ENCODE measurements at regions not wholly inside any gene's neighbourhood (a gene's known extent, or its start where the extent isn't known, plus 50 kb on each side); places are given as distances from the start of the nearest gene placed in this dataset.

DNA sequence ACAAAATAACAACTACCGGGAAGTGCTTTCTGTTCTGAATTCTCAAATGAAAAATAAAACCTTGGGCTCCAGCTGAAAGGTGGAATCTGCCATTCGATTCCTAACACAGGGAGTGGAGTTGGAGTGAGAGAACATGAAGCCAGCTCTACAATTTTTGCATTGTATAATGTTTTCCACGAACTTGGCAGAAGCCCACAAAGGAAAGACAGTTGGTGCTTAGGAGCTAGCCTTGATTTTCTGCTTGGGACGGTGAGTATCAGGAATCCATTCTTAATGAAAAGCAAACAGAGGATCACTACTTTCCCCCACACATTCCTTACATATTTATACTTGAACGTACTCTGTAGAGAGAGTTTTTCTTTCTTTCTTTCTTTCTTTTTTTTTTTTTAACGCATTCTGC lies 74.2 kb upstream of the FBXL7 start:
- DNase-seq (ENCODE audit: low spot score), result no peak
- Histone ChIP-seq H3K36me3 (replicated peaks in 1 of 2; ENCODE audit: control insufficient read depth in 2 of 2, insufficient read depth in 2 of 2, low read length in 2 of 2) (no peaks in the 10 kb centered on the region), H3K4ac (ENCODE audit: low read length) (no peak overlapping the region), H3K4me1 (ENCODE audit: control insufficient read depth in 2 of 2, insufficient read depth in 1 of 2, low read depth in 1 of 2, low read length in 2 of 2) (no peaks in the 10 kb centered on the region), H3K27me3 (ENCODE audit: control insufficient read depth in 3 of 3, insufficient read depth in 3 of 3, low read depth in 1 of 3, low read length in 3 of 3) (no peaks in the 10 kb centered on the region), H4K8ac (ENCODE audit: low read depth, low read length) (no peak overlapping the region), H3K9me3 (replicated peaks in 1 of 2; ENCODE audit: control insufficient read depth in 2 of 2, insufficient read depth in 1 of 2, low read depth in 1 of 2, low read length in 2 of 2) (no peaks in the 10 kb centered on the region), H3K23ac (ENCODE audit: low read depth, low read length, poor library complexity) (no peak overlapping the region), H3K79me1 (ENCODE audit: low read depth, low read length) (no peaks in the 10 kb centered on the region), H2AK5ac (ENCODE audit: low read depth, low read length) (no peak overlapping the region), H3K14ac (ENCODE audit: low read length) (no peak overlapping the region), H2AFZ (ENCODE audit: low read length) (no peak overlapping the region), H2BK5ac (ENCODE audit: low read length) (no peak overlapping the region), H4K91ac (ENCODE audit: low read depth, low read length, poor library complexity) (no peak overlapping the region), H3K4me3 (ENCODE audit: low read length in 2 of 2) (no peak overlapping the region), H2BK12ac (ENCODE audit: low read length) (no peak overlapping the region), H2BK120ac (ENCODE audit: low read depth, low read length) (no peak overlapping the region), H3K9ac (ENCODE audit: low read depth, low read length, poor library complexity) (no peak overlapping the region), H3K18ac (ENCODE audit: low read length) (no peak overlapping the region), H3K4me2 (ENCODE audit: insufficient read depth, low read length, poor library complexity, severe bottlenecking) (no peak overlapping the region), H3K27ac (replicated peaks; ENCODE audit: low read length) (no peak overlapping the region), H2BK15ac (ENCODE audit: low read length) (no peak overlapping the region)
- WGBS, 2 donors (ENCODE audit: extremely low coverage in 2 of 2, insufficient read length in 2 of 2, insufficient replicate concordance in 1 of 2), result no CpG with 5 or more reads among the region's 6 CpGs

DNA sequence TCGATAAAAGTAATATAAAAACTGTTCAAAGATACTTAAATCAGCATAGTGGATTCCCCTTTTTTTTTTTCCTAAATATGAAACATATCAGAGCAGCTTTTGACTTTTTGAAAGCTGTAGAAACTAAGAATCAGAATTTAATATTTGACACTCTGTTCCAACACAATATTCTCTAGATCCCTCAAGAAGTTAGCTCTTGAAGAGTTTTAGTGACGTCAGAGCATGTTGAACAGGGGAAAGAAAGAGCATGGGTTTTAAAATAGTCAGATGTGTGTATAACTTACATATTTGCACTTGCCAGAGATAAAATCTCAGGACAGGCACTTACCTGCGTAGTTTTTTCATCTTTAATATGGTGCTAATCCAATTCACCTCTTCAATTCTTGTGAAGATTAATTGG lies 75.2 kb upstream of the FBXL7 start:
- Histone ChIP-seq H3K4me3 (ENCODE audit: low read length in 2 of 2) (no peak overlapping the region), H3K4me1 (ENCODE audit: control insufficient read depth in 2 of 2, insufficient read depth in 1 of 2, low read depth in 1 of 2, low read length in 2 of 2) (no peaks in the 10 kb centered on the region), H3K18ac (ENCODE audit: low read length) (no peak overlapping the region), H3K36me3 (replicated peaks in 1 of 2; ENCODE audit: control insufficient read depth in 2 of 2, insufficient read depth in 2 of 2, low read length in 2 of 2) (no peaks in the 10 kb centered on the region), H3K27me3 (ENCODE audit: control insufficient read depth in 3 of 3, insufficient read depth in 3 of 3, low read depth in 1 of 3, low read length in 3 of 3) (no peaks in the 10 kb centered on the region), H2AFZ (ENCODE audit: low read length) (no peak overlapping the region), H4K8ac (ENCODE audit: low read depth, low read length) (no peak overlapping the region), H2BK120ac (ENCODE audit: low read depth, low read length) (no peak overlapping the region), H4K91ac (ENCODE audit: low read depth, low read length, poor library complexity) (no peak overlapping the region), H3K4ac (ENCODE audit: low read length) (no peak overlapping the region), H2BK15ac (ENCODE audit: low read length) (no peak overlapping the region), H2BK5ac (ENCODE audit: low read length) (no peak overlapping the region), H3K27ac (replicated peaks; ENCODE audit: low read length) (no peak overlapping the region), H3K79me1 (ENCODE audit: low read depth, low read length) (no peaks in the 10 kb centered on the region), H3K4me2 (ENCODE audit: insufficient read depth, low read length, poor library complexity, severe bottlenecking) (no peak overlapping the region), H3K14ac (ENCODE audit: low read length) (no peak overlapping the region), H3K9ac (ENCODE audit: low read depth, low read length, poor library complexity) (no peak overlapping the region), H2BK12ac (ENCODE audit: low read length) (no peak overlapping the region), H3K9me3 (replicated peaks in 1 of 2; ENCODE audit: control insufficient read depth in 2 of 2, insufficient read depth in 1 of 2, low read depth in 1 of 2, low read length in 2 of 2) (no peaks in the 10 kb centered on the region), H3K23ac (ENCODE audit: low read depth, low read length, poor library complexity) (no peak overlapping the region), H2AK5ac (ENCODE audit: low read depth, low read length) (no peak overlapping the region)
- no CpG with 5 or more reads among the region's 3 CpGs for WGBS, 2 donors (ENCODE audit: extremely low coverage in 2 of 2, insufficient read length in 2 of 2, insufficient replicate concordance in 1 of 2)
- DNase-seq (ENCODE audit: low spot score), result no peak

DNA sequence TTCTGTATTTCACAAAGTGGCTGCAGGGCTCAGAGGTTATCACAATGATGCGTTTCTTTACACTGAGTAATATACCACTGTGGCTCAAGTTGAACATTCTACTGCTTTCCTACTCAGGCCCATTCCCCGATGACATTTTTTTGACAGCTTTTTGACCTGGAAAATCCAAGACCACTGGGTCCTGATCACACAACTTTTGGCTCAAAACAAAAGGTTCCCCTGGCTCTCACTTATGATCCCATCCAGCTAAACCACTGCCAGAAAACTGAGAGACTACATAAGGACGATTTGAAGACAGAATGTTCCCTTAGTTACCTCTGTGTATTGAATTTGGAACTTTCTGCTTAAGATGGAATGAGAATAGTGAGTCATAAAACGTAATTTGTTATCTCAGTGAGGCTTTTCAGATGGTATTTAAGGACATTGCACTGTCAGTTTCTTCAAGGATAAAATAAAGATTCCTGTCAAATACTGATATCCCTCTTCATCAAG lies 78.0 kb upstream of the FBXL7 start:
- no peak for DNase-seq (ENCODE audit: low spot score)
- no peak overlapping the region for H3K4me2 ChIP-seq (ENCODE audit: insufficient read depth, low read length, poor library complexity, severe bottlenecking)
- H3K4ac ChIP-seq (ENCODE audit: low read length), result no peak overlapping the region
- no peak overlapping the region for H2AK5ac ChIP-seq (ENCODE audit: low read depth, low read length)
- H2BK5ac ChIP-seq (ENCODE audit: low read length), result no peak overlapping the region
- H4K8ac ChIP-seq (ENCODE audit: low read depth, low read length), result no peak overlapping the region
- H2AFZ ChIP-seq (ENCODE audit: low read length), result no peak overlapping the region
- H3K4me3 ChIP-seq (ENCODE audit: low read length in 2 of 2), result no peak overlapping the region
- H3K79me1 ChIP-seq (ENCODE audit: low read depth, low read length), result no peaks in the 10 kb centered on the region
- H3K27me3 ChIP-seq (ENCODE audit: control insufficient read depth in 3 of 3, insufficient read depth in 3 of 3, low read depth in 1 of 3, low read length in 3 of 3), result no peaks in the 10 kb centered on the region
- no peak overlapping the region for H2BK15ac ChIP-seq (ENCODE audit: low read length)
- no peak overlapping the region for H2BK120ac ChIP-seq (ENCODE audit: low read depth, low read length)
- no peak overlapping the region for H3K9ac ChIP-seq (ENCODE audit: low read depth, low read length, poor library complexity)
- no peak overlapping the region for H2BK12ac ChIP-seq (ENCODE audit: low read length)
- no peak overlapping the region for H3K18ac ChIP-seq (ENCODE audit: low read length)
- no peak overlapping the region for H4K91ac ChIP-seq (ENCODE audit: low read depth, low read length, poor library complexity)
- no peaks in the 10 kb centered on the region for H3K9me3 ChIP-seq (replicated peaks in 1 of 2; ENCODE audit: control insufficient read depth in 2 of 2, insufficient read depth in 1 of 2, low read depth in 1 of 2, low read length in 2 of 2)
- H3K27ac ChIP-seq (replicated peaks; ENCODE audit: low read length), result no peak overlapping the region
- no peak overlapping the region for H3K14ac ChIP-seq (ENCODE audit: low read length)
- WGBS, 2 donors (ENCODE audit: extremely low coverage in 2 of 2, insufficient read length in 2 of 2, insufficient replicate concordance in 1 of 2), result no CpG with 5 or more reads among the region's 4 CpGs
- no peaks in the 10 kb centered on the region for H3K36me3 ChIP-seq (replicated peaks in 1 of 2; ENCODE audit: control insufficient read depth in 2 of 2, insufficient read depth in 2 of 2, low read length in 2 of 2)
- no peaks in the 10 kb centered on the region for H3K4me1 ChIP-seq (ENCODE audit: control insufficient read depth in 2 of 2, insufficient read depth in 1 of 2, low read depth in 1 of 2, low read length in 2 of 2)
- H3K23ac ChIP-seq (ENCODE audit: low read depth, low read length, poor library complexity), result no peak overlapping the region

DNA sequence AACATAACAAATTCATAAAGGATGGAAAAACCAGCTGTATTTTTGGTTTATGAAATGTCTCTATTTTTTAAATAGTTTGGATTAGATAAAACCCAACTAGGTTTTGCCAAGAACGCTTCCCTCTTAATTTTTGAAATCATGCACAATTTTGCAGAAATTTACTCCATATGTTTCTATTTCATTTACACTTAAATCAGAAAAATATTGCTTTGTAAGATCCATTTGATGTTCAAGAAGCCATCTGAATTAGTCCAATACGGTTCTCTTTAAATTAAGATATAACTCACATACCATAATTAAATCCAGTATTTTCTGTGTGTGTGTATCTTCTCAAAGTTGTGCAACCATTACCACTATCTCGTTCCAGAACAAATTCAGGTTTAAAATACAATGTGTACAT lies 78.6 kb upstream of the FBXL7 start:
- H3K36me3 ChIP-seq (replicated peaks in 1 of 2; ENCODE audit: control insufficient read depth in 2 of 2, insufficient read depth in 2 of 2, low read length in 2 of 2), result no peaks in the 10 kb centered on the region
- no peak overlapping the region for H2BK120ac ChIP-seq (ENCODE audit: low read depth, low read length)
- no peak overlapping the region for H2BK15ac ChIP-seq (ENCODE audit: low read length)
- no peak for DNase-seq (ENCODE audit: low spot score)
- no peak overlapping the region for H2BK5ac ChIP-seq (ENCODE audit: low read length)
- no peaks in the 10 kb centered on the region for H3K79me1 ChIP-seq (ENCODE audit: low read depth, low read length)
- H2BK12ac ChIP-seq (ENCODE audit: low read length), result no peak overlapping the region
- no peak overlapping the region for H3K18ac ChIP-seq (ENCODE audit: low read length)
- no peak overlapping the region for H4K8ac ChIP-seq (ENCODE audit: low read depth, low read length)
- no peak overlapping the region for H3K4me3 ChIP-seq (ENCODE audit: low read length in 2 of 2)
- no peak overlapping the region for H4K91ac ChIP-seq (ENCODE audit: low read depth, low read length, poor library complexity)
- H3K4ac ChIP-seq (ENCODE audit: low read length), result no peak overlapping the region
- H3K4me1 ChIP-seq (ENCODE audit: control insufficient read depth in 2 of 2, insufficient read depth in 1 of 2, low read depth in 1 of 2, low read length in 2 of 2), result no peaks in the 10 kb centered on the region
- H3K27ac ChIP-seq (replicated peaks; ENCODE audit: low read length), result no peak overlapping the region
- H3K4me2 ChIP-seq (ENCODE audit: insufficient read depth, low read length, poor library complexity, severe bottlenecking), result no peak overlapping the region
- no peaks in the 10 kb centered on the region for H3K9me3 ChIP-seq (replicated peaks in 1 of 2; ENCODE audit: control insufficient read depth in 2 of 2, insufficient read depth in 1 of 2, low read depth in 1 of 2, low read length in 2 of 2)
- no peak overlapping the region for H3K14ac ChIP-seq (ENCODE audit: low read length)
- H2AFZ ChIP-seq (ENCODE audit: low read length), result no peak overlapping the region
- H3K23ac ChIP-seq (ENCODE audit: low read depth, low read length, poor library complexity), result no peak overlapping the region
- H3K9ac ChIP-seq (ENCODE audit: low read depth, low read length, poor library complexity), result no peak overlapping the region
- WGBS, 2 donors (ENCODE audit: extremely low coverage in 2 of 2, insufficient read length in 2 of 2, insufficient replicate concordance in 1 of 2), result no CpG with 5 or more reads among the region's 3 CpGs
- H2AK5ac ChIP-seq (ENCODE audit: low read depth, low read length), result no peak overlapping the region
- no peaks in the 10 kb centered on the region for H3K27me3 ChIP-seq (ENCODE audit: control insufficient read depth in 3 of 3, insufficient read depth in 3 of 3, low read depth in 1 of 3, low read length in 3 of 3)

Data from neuronal stem cell (in vitro differentiated cells).